HepG2 (cell line): ENCODE measurements at regions not wholly inside any gene's neighbourhood (a gene's known extent, or its start where the extent isn't known, plus 50 kb on each side); places are given as distances from the start of the nearest gene placed in this dataset.

ENCODE experiments used
- ATAC-seq: fragments of 200-7000 bp; cut with Tn5 transposase; 3 replicates; pipeline ENCODE4 v1.9.1; 2020; ENCODE audit warnings: mild to moderate bottlenecking, moderate library complexity
- BruUV-seq: library from RNA; stranded (reverse); fragments of 400-500 nt; replicated peaks from 2 replicates; lab custom pipeline; 2021; lab: Mats Ljungman, UMichigan
- CTCF ChIA-PET: fragments of 300-600 bp; formaldehyde crosslinking; extraction: SDS; loops from one replicate; lab custom pipeline; 2021; ENCODE audit warnings: low total read pairs, inconsistent platforms, low intra/inter-chr PET ratio; lab: Yijun Ruan, JAX
- POLR2A ChIA-PET: fragments of 350-600 bp; sonication (Branson Sonifier 250); formaldehyde crosslinking; loops from one replicate; lab custom pipeline; 2020; ENCODE audit warnings: antibody characterized with exemption, inconsistent platforms; lab: Yijun Ruan, JAX
- DNase-seq: peaks from one replicate; pipeline ENCODE4 v3.0.0-alpha.2; 2015; ENCODE audit warnings: low spot score
- FAIRE-seq: peaks from 3 replicates; lab custom pipeline; 2011; peaks lifted over from hg19 to GRCh38; lab: Jason Lieb, UNC
- H2AFZ ChIP-seq: one replicate; pipeline ENCODE4 v1.6.1; 2011; ENCODE audit warnings: low read length, inconsistent platforms
- H3K27ac ChIP-seq: fragments of 300-600 bp; 3 replicates; pipeline ENCODE4 v1.8.0; 2011; ENCODE audit warnings: mixed run types, mild to moderate bottlenecking, mixed read lengths, low read length, inconsistent platforms; ENCODE audit not compliant: insufficient read depth; ENCODE audit errors: extremely low read length
- H3K27me3 ChIP-seq, 2 experiments: fragments of 200-600 bp in 1 of 2; 2 replicates in 1 of 2; 3 replicates in 1 of 2; pipeline versions ENCODE4 v1.6.0 to v1.8.0; 2011; ENCODE audit warnings: low read length in 2 of 2, mild to moderate bottlenecking in 2 of 2, moderate library complexity in 2 of 2, inconsistent platforms in 1 of 2; ENCODE audit not compliant: insufficient read depth in 2 of 2, control insufficient read depth in 1 of 2
- H3K36me3 ChIP-seq, 2 experiments: fragments of 200-600 bp in 1 of 2; replicated peaks in 1 of 2; 2 replicates in 1 of 2; 3 replicates in 1 of 2; pipeline versions ENCODE4 v1.5.1 to v1.8.0; 2011; ENCODE audit warnings: low read length in 2 of 2, inconsistent platforms in 1 of 2; ENCODE audit not compliant: insufficient read depth in 2 of 2, control insufficient read depth in 1 of 2
- H3K4me1 ChIP-seq: 2 replicates; pipeline ENCODE4 v1.5.1; 2012; ENCODE audit warnings: low read length, inconsistent platforms; ENCODE audit not compliant: insufficient read depth
- H3K4me2 ChIP-seq: 2 replicates; pipeline ENCODE4 v1.6.0; 2011; ENCODE audit warnings: low read depth, low read length, inconsistent platforms
- H3K4me3 ChIP-seq, 3 experiments: fragments of 200-600 bp in 1 of 3; sonication (generic), shearing (Covaris generic) in 1 of 3; replicated peaks in 1 of 3; 2 replicates each; pipeline ENCODE4 v1.5.1; 2011 to 2016; ENCODE audit warnings: low read length in 3 of 3, inconsistent platforms in 2 of 3, low read depth in 2 of 3, mild to moderate bottlenecking in 2 of 3, control low read depth in 1 of 3, mixed read lengths in 1 of 3; ENCODE audit not compliant: insufficient read depth in 1 of 3
- H3K79me2 ChIP-seq: one replicate; pipeline ENCODE4 v1.6.1; 2011; ENCODE audit warnings: low read length, inconsistent platforms; ENCODE audit not compliant: insufficient read depth
- H3K9ac ChIP-seq: 2 replicates; pipeline ENCODE4 v1.6.0; 2011; ENCODE audit warnings: mild to moderate bottlenecking, low read depth, low read length, inconsistent platforms; ENCODE audit not compliant: insufficient read depth
- H3K9me3 ChIP-seq: 2 replicates; pipeline ENCODE4 v1.5.1; 2012; ENCODE audit warnings: mild to moderate bottlenecking, low read length
- H4K20me1 ChIP-seq: 2 replicates; pipeline ENCODE4 v1.6.0; 2011; ENCODE audit warnings: inconsistent platforms, mild to moderate bottlenecking, low read length, moderate library complexity; ENCODE audit not compliant: insufficient read depth
- ARID2 ChIP-seq: sonication (generic); formaldehyde crosslinking; IDR thresholded peaks from 2 replicates; pipeline ENCODE4 v1.8.1; 2022; ENCODE audit warnings: mild to moderate bottlenecking, missing genetic modification reagents, borderline replicate concordance
- CEBPB ChIP-seq: IDR thresholded peaks from 2 replicates; pipeline ENCODE4 v1.6.1; 2011; ENCODE audit warnings: low read depth, low read length, improper control_type of control experiment, borderline replicate concordance
- CHD4 ChIP-seq: fragments of 200-600 bp; sonication (generic); IDR thresholded peaks from 2 replicates; pipeline ENCODE4 v1.7.0; 2017; ENCODE audit warnings: mild to moderate bottlenecking, low read length, borderline replicate concordance
- DMAP1 ChIP-seq: IDR thresholded peaks from 2 replicates; pipeline ENCODE4 v1.6.1; 2016
- ESRRA ChIP-seq: sonication (generic); formaldehyde crosslinking; IDR thresholded peaks from 2 replicates; pipeline ENCODE4 v1.5.1; 2020; ENCODE audit warnings: mild to moderate bottlenecking, low read depth, missing genetic modification reagents
- FOXC1 ChIP-seq: sonication (generic); formaldehyde crosslinking; IDR thresholded peaks from 2 replicates; pipeline ENCODE4 v1.8.0; 2022; ENCODE audit warnings: mild to moderate bottlenecking, missing genetic modification reagents, borderline replicate concordance
- GFI1 ChIP-seq: sonication (generic); formaldehyde crosslinking; IDR thresholded peaks from 2 replicates; pipeline ENCODE4 v1.5.0; 2020; ENCODE audit warnings: missing genetic modification reagents, mild to moderate bottlenecking, borderline replicate concordance
- KMT2B ChIP-seq: IDR thresholded peaks from 2 replicates; pipeline ENCODE4 v1.6.1; 2016; ENCODE audit warnings: missing genetic modification reagents, missing compliant biosample characterization
- MBNL3 ChIP-seq: fragments of 250-450 bp; sonication (Bioruptor Pico); conservative IDR thresholded peaks from 2 replicates; pipeline ENCODE4 v1.8.0; 2022; ENCODE audit warnings: mild to moderate bottlenecking, inconsistent platforms
- TBP ChIP-seq: sonication (generic); formaldehyde crosslinking; IDR thresholded peaks from 2 replicates; pipeline ENCODE4 v1.5.0; 2020; ENCODE audit warnings: missing genetic modification reagents
- ZFP90 ChIP-seq: sonication (generic); formaldehyde crosslinking; IDR thresholded peaks from 2 replicates; pipeline ENCODE4 v1.8.0; 2022; ENCODE audit warnings: missing genetic modification reagents, mild to moderate bottlenecking, inconsistent platforms, borderline replicate concordance
- ZNF598 ChIP-seq: sonication (generic); formaldehyde crosslinking; IDR thresholded peaks from 2 replicates; pipeline ENCODE4 v1.5.1; 2020; ENCODE audit warnings: mild to moderate bottlenecking, missing genetic modification reagents, borderline replicate concordance
- ZNF652 ChIP-seq: IDR thresholded peaks from 2 replicates; pipeline ENCODE4 v1.6.1; 2016; ENCODE audit warnings: low read depth, borderline replicate concordance
- WGBS: methylation state at CpG from one replicate; pipeline ENCODE4 v1.1.6; 2017; ENCODE audit warnings: low lambda C conversion rate; 5-methylcytosine and 5-hydroxymethylcytosine counted together
- in situ Hi-C: cut with HindIII; loops from 2 replicates; pipeline ENCODE4 v1.10.0; 2017; ENCODE audit warnings: low pct_unique_long_range_greater_than_20kb; ENCODE audit not compliant: extremely low pct_ligation_motif_present
- intact Hi-C: fragments of 100-400 bp; cut with micrococcal nuclease; formaldehyde crosslinking; loops from one replicate; pipeline ENCODE4 v1.10.0; 2022; ENCODE audit not compliant: unreplicated experiment
- TF ChIP-seq, protein P1 (sequence below): sonication (generic); formaldehyde crosslinking; IDR thresholded peaks from 2 replicates; pipeline ENCODE4 v1.5.1; 2020; ENCODE audit warnings: mild to moderate bottlenecking, missing genetic modification reagents, borderline replicate concordance
- TF ChIP-seq, protein P2 (sequence below): IDR thresholded peaks from 2 replicates; pipeline ENCODE4 v1.6.1; 2012; ENCODE audit warnings: inconsistent platforms
- TF ChIP-seq, protein P3 (sequence below): conservative IDR thresholded peaks from 2 replicates; pipeline ENCODE4 v1.6.1; 2018; ENCODE audit warnings: missing genetic modification reagents
- TF ChIP-seq, protein P4 (sequence below): sonication (generic); formaldehyde crosslinking; IDR thresholded peaks from 2 replicates; pipeline ENCODE4 v1.4.0; 2020; ENCODE audit warnings: missing genetic modification reagents

DNA sequence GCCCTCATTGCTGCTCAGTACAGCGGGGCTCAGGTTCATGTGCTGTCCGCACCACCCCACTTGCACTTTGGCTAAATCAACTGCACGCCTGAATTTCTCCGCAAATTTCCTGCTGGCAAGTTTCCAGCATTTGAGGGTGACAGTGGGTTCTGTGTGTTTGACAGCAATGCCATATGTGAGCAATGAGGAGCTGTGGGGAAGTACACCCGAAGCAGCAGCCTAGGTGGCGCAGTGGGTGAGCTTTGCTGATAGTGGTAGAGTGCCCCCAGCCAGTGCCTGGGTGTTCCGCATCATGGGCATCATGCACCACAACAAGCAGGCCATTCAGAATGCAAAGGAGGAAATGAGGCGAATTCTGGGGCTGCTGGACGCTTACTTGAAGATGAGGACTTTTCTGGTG lies 103.9 kb upstream of the POT1 start:
- POLR2A ChIA-PET, result no interaction called here
- peak; percentile 43; the same call in 1 of the 3 replicates for ATAC-seq
- CTCF ChIA-PET, result no interaction called here

DNA sequence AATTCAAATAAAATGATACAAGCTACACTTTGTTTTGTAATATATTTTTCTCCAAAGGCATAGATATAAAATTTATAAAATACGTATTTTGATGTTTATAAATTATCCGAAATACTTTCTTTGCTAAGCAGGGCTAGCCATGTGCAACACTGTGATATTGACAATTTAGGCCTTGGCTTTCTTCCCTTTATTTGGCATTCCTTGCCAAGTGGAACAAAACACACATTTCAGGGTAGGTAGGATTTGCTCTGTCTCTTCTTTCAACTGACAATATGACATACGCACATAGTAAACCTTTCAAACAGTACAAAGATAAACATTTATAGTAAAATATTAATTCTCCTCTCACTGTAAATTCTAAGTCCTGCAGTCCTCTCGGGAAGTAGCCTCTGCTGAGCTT lies 103.3 kb upstream of the POT1 start:
- DNase-seq (no peak), FAIRE-seq (no peak), ATAC-seq (no peak)
- no peak overlapping the region for H3K9ac ChIP-seq
- intact Hi-C loops (no loop called here), in situ Hi-C loops (no loop called here)
- H4K20me1 ChIP-seq, result no peaks in the 10 kb centered on the region
- H3K4me1 ChIP-seq, result no peaks in the 10 kb centered on the region
- no TSS peak for BruUV-seq
- no peaks in the 10 kb centered on the region for H3K79me2 ChIP-seq
- H3K4me3 ChIP-seq, result no peak overlapping the region
- H3K36me3 ChIP-seq, result no peaks in the 10 kb centered on the region
- no peaks in the 10 kb centered on the region for H3K27me3 ChIP-seq
- 13% methylated on average over 4 of the region's 4 CpGs for WGBS
- ChIA-PET CTCF (no interaction called here), POLR2A (no interaction called here)
- H3K9me3 ChIP-seq, result no peaks in the 10 kb centered on the region
- H2AFZ ChIP-seq, result no peak overlapping the region
- no peak overlapping the region for H3K27ac ChIP-seq
- no peak overlapping the region for H3K4me2 ChIP-seq
- no peak for TF ChIP-seq ESRRA
- TF ChIP-seq ZNF598 (CRISPR knock-in tag), result no peak
- no peak for TF ChIP-seq CHD4
- TF ChIP-seq ARID2 (CRISPR knock-in tag), result no peak
- TF ChIP-seq, protein P1, sequence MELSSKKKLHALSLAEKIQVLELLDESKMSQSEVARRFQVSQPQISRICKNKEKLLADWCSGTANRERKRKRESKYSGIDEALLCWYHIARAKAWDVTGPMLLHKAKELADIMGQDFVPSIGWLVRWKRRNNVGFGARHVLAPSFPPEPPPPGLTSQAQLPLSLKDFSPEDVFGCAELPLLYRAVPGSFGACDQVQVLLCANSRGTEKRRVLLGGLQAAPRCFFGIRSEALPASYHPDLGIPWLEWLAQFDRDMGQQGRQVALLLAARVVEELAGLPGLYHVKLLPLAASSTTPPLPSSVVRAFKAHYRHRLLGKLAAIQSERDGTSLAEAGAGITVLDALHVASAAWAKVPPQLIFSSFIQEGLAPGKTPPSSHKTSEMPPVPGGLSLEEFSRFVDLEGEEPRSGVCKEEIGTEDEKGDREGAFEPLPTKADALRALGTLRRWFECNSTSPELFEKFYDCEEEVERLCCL (CRISPR knock-in tag), result no peak
- no peak for TF ChIP-seq FOXC1
- no peak for TF ChIP-seq DMAP1 (CRISPR knock-in tag)
- TF ChIP-seq ZFP90 (CRISPR knock-in tag), result no peak
- TF ChIP-seq, protein P2, sequence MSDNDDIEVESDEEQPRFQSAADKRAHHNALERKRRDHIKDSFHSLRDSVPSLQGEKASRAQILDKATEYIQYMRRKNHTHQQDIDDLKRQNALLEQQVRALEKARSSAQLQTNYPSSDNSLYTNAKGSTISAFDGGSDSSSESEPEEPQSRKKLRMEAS, result no peak
- TF ChIP-seq TBP (CRISPR knock-in tag), result no peak
- no peak for TF ChIP-seq CEBPB

More for the DNA sequence above, 103.9 kb upstream of the POT1 start:
- H2AFZ ChIP-seq, result no peak overlapping the region
- no TSS peak for BruUV-seq
- TF ChIP-seq KMT2B (CRISPR knock-in tag), result no peak
- TF ChIP-seq, protein P3, sequence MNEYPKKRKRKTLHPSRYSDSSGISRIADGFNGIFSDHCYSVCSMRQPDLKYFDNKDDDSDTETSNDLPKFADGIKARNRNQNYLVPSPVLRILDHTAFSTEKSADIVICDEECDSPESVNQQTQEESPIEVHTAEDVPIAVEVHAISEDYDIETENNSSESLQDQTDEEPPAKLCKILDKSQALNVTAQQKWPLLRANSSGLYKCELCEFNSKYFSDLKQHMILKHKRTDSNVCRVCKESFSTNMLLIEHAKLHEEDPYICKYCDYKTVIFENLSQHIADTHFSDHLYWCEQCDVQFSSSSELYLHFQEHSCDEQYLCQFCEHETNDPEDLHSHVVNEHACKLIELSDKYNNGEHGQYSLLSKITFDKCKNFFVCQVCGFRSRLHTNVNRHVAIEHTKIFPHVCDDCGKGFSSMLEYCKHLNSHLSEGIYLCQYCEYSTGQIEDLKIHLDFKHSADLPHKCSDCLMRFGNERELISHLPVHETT (CRISPR knock-in tag), result no peak
- TF ChIP-seq MBNL3, result no peak
- no peak for TF ChIP-seq GFI1 (CRISPR knock-in tag)
- TF ChIP-seq ZNF652 (CRISPR knock-in tag), result no peak
- TF ChIP-seq, protein P4, sequence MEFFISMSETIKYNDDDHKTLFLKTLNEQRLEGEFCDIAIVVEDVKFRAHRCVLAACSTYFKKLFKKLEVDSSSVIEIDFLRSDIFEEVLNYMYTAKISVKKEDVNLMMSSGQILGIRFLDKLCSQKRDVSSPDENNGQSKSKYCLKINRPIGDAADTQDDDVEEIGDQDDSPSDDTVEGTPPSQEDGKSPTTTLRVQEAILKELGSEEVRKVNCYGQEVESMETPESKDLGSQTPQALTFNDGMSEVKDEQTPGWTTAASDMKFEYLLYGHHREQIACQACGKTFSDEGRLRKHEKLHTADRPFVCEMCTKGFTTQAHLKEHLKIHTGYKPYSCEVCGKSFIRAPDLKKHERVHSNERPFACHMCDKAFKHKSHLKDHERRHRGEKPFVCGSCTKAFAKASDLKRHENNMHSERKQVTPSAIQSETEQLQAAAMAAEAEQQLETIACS (CRISPR knock-in tag), result no peak
- no peak overlapping the region for H3K9ac ChIP-seq
- FAIRE-seq (no peak), DNase-seq (no peak)
- intact Hi-C loops (no loop called here), in situ Hi-C loops (no loop called here)
- H3K4me1 ChIP-seq, result no peaks in the 10 kb centered on the region
- H3K4me2 ChIP-seq, result no peak overlapping the region
- H3K9me3 ChIP-seq, result no peaks in the 10 kb centered on the region
- no peak overlapping the region for H3K4me3 ChIP-seq
- H4K20me1 ChIP-seq, result no peaks in the 10 kb centered on the region
- WGBS, result 34% methylated on average over 9 of the region's 9 CpGs
- no peak overlapping the region for H3K27ac ChIP-seq
- no peaks in the 10 kb centered on the region for H3K36me3 ChIP-seq
- no peaks in the 10 kb centered on the region for H3K27me3 ChIP-seq
- H3K79me2 ChIP-seq, result no peaks in the 10 kb centered on the region
